ENCODE measurements at regions not wholly inside any gene's neighbourhood (a gene's known extent, or its start where the extent isn't known, plus 50 kb on each side); places are given as distances from the start of the nearest gene placed in this dataset.

DNA sequence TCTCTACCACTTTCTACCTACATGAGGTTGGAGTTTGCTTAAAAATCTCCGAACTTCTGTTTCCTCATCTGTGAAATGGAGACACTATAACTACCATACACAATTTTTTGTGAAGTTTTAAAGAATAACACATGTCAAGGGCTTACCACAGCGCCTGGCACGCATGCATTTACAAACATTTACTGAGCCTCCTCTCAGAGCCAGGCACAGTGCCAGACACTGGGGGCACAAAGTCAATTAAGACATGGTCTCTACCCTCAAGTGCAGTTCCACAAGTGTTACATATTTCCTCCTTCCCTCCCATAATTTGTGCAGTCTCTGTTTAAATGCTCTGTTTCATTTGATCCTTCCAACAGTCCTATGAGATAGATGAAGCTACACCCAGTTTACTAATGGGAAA is 356.4 kb upstream of the ESRRG start:
- TF ChIP-seq, protein P1, sequence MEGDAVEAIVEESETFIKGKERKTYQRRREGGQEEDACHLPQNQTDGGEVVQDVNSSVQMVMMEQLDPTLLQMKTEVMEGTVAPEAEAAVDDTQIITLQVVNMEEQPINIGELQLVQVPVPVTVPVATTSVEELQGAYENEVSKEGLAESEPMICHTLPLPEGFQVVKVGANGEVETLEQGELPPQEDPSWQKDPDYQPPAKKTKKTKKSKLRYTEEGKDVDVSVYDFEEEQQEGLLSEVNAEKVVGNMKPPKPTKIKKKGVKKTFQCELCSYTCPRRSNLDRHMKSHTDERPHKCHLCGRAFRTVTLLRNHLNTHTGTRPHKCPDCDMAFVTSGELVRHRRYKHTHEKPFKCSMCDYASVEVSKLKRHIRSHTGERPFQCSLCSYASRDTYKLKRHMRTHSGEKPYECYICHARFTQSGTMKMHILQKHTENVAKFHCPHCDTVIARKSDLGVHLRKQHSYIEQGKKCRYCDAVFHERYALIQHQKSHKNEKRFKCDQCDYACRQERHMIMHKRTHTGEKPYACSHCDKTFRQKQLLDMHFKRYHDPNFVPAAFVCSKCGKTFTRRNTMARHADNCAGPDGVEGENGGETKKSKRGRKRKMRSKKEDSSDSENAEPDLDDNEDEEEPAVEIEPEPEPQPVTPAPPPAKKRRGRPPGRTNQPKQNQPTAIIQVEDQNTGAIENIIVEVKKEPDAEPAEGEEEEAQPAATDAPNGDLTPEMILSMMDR (conservative IDR thresholded peaks at IDR 0.05; ENCODE audit: low read length): no peak
- TF ChIP-seq EZH2phosphoT487 (IDR thresholded peaks at IDR 0.05; ENCODE audit: borderline replicate concordance, low read depth, low read length): no peak

Measured in OCI-LY7 (cell line).